ENCODE measurements at regions not wholly inside any gene's neighbourhood (a gene's known extent, or its start where the extent isn't known, plus 50 kb on each side); places are given as distances from the start of the nearest gene placed in this dataset.
"Not testable (repeated sequence)": the region's sequence is repeated elsewhere in the genome, so short reads cannot be mapped to it uniquely, and the experiment has no call there.

DNA sequence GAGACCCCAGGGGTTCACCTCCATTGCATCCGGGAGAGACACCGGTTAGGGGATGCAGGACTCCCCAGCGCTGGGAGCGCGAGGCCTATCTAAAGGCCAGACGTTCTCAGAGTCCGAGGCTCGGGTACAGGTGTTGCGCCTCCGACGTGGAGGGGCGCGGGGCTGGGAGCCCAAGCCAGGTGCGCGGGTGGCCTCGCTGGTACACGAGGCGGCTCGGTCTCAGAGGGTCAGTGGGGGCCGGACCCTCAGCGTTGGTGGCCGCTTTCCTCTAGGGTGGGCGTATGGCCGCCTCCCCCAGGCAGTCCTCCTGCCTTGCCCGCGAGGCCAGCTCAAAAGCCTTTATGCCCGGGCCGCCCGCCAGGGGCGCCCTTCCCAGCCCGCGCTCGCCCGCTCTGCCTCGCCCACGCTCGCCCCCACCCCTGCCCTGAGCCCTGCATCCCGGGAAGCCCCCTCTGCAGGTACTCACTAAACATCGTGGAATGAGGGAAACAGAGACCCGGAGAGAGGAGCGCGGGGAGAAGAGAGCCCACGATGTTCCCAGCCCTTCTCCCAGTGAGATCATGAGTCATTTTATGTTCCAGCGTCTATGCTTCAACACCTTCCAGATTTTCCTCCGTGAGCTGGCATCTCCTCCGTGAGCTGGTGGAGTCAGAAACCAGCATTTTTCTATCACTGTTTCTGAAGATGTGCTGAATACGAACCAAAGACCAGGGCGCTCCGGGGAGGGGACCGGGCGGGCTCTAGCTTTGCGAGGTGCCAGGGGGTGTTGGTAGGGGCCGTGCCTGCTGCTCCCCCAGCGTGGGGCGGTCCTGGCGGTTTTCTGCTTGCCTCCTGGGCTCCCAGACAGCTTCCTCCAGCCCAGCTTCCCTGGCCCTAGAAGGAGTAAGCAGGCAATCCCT, 73.8 kb downstream of the DIO3 start:
- no peak for DNase-seq

- DNase-seq, result no peak
Observed at GRCh38 chr14:101635749-101636560, 74.7 kb downstream of the DIO3 start.

- DNase-seq, result no peak
Observed at GRCh38 chr14:101639241-101639833, 78.0 kb downstream of the DIO3 start.

- no peak for DNase-seq
Observed at GRCh38 chr14:101643651-101644050, 82.4 kb downstream of the DIO3 start.

DNA sequence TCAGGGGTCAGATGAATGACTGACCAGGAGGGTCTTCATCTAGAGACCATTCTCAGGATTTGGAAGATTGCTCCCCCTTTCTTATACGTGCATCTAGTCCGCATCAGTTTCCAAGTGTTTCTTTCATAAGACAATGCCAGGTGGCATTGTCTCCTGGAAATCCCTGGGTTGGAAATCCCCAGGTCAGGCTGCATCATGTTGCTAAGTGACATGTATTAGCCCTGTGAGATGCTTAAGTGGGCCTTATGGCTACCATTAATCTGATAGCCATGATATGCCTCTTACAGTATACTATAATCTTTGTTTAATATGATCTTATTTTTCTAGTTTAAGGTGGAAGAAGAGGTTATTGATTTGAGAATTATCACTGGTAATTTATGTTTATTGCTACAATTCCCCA, 92.8 kb downstream of the DIO3 start:
- no peak for DNase-seq

- DNase-seq, result no peak
Observed at GRCh38 chr14:101657372-101657771, 96.1 kb downstream of the DIO3 start.

DNA sequence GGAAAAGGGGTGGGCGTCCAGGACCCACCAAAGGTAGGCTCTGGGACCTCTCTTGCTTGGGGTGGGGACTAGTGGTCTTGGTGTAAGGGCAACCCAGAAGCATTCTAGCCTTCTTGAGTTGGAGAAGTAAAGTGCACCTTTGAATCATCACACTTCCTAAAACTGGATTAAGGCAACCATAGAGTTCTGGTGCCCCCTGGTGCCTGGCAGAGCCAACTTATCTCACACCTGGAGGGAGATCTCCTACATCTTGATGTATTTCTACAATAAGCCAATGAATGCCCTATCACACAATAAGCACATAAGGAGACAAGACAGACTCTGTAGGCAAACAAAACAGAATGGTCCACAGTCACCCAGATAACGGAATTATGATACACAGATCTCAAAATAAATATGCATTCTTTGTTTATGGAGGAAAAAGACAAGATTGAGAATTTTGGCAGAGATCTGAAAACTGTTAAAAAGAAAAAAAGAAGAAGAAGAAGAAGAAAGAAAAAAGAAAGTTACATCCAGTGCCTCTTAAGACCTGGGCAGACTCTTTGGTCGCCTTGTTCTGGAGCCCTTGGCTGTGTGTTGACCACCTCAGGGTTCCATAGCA, 95.9 kb upstream of the PPP2R5C start:
- no peak for DNase-seq

- DNase-seq, result no peak
Observed at GRCh38 chr14:101666264-101666663, 95.2 kb upstream of the PPP2R5C start.

- no peak for DNase-seq
Observed at GRCh38 chr14:101669629-101670028, 91.9 kb upstream of the PPP2R5C start.

DNA sequence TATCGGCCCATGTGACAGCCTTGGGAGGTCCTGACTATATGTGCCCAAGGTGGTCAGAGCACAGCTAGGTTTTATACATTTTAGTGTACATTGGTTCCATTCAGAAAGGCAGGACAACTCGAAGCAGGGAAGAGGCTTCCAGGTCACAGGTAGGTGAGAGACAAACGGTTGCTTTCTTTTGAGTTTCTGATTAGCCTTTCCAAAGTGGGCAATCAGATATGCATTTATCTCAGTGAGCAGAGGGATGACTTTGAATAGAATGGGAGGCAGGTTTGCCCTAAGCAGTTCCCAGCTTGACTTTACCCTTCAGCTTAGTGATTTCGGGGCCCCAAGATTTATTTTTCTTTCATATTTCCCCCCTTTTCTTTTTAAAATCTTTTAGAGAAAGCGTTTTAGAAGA, 87.6 kb upstream of the PPP2R5C start:
- no peak for DNase-seq

GRCh38 chr14:101675835-101676234, 85.7 kb upstream of the PPP2R5C start:
- not testable (repeated sequence) for DNase-seq

DNA sequence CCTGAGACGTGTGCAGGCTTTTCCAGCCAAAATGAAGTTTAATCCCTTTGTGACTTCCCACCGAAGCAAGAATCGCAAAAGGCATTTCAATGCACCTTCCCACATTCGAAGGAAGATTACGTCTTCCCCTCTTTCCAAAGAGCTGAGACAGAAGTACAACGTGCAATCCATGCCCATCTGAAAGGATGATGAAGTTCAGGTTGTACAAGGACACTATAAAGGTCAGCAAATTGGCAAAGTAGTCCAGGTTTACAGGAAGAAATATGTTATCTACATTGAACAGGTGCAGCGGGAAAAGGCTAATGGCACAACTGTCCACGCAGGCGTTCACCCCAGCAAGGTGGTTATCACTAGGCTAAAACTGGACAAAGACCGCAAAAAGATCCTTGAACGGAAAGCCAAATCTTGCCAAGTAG, 83.6 kb upstream of the PPP2R5C start:
- not testable (repeated sequence) for DNase-seq

- DNase-seq, result no peak
Observed at GRCh38 chr14:101681795-101682194, 79.7 kb upstream of the PPP2R5C start.

DNA sequence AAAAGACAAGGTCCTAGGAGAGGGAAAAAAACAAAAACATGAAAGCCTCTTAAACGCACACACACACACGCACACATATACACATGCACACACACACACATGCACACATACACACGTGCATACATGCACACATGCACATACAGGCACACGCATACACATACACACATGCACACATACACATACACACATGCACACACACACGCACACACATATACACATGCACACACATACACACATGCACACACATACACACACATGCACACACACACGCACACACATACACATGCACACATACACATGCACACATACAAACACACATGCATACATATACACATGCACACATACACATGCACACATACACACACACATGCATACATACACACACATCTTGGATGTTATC, 78.1 kb upstream of the PPP2R5C start:
- DNase-seq, result no peak

GRCh38 chr14:101687756-101688546, 73.6 kb upstream of the PPP2R5C start:
- DNase-seq, result no peak

DNA sequence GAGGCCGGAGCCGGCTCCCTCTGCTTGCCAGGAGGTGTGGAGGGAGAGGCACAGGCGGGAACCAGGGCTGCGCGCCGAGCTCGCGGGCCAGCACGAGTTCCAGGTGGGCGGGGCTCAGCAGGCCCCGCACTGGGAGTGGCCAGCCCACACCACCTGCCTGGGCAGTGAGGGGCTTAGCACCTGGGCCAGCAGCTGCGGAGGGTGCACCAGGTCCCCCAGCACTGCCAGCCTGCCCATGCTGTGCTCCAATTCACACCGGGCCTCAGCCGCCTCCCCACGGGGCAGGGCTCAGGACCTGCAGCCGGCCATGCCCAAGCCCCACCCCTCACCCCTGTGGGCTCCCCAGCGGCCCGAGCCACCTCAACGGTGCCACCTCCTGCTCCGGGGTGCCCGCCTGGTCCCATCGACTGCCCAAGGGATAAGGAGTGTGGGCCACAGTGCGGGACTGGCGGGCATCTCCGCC, 72.4 kb upstream of the PPP2R5C start:
- no peak for DNase-seq

GRCh38 chr14:101689966-101690365, 71.5 kb upstream of the PPP2R5C start:
- not testable (repeated sequence) for DNase-seq

- no peak for DNase-seq
Observed at GRCh38 chr14:101695659-101696058, 65.8 kb upstream of the PPP2R5C start.

GRCh38 chr14:101704140-101704539, 57.4 kb upstream of the PPP2R5C start:
- DNase-seq, result no peak

DNA sequence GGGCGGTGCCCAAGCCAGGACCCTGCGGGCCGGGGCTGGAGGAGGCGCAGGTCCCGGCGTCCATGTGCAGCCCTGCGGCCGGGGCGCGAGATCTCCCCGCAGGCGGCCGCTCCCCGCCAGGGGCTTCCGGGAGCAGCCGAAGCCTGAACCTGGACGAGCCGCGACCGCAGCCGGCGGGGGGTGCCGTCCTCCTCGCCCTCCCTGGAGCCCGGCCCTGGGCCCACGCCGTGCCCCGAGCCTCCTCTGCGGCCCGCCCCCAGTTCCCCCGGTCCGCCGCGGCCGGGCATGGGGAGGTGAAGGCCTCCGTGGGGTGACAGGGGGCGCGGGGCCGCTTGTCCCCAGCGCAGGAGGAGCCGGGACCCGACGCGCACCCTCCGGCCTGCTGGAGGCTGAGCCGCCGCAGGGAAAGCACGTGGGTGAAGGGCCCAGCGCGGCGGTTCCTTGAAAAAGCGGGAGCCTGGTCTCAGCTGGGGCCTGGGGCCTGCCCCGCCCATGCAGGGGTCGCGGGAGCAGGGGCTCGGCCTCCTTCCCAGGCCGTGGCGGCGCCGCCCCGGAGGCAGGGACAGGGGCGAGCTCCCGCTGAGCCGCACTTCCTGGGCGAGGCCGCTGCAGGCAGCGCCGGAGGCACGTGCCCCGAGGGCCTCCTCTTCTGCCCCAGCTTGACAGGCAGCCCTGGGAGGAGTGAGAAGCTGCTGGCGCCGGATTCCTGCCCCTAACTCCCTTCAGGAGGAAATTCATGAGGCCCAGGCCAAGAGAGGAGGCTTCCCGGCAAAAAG, 55.6 kb upstream of the PPP2R5C start:
- peak; percentile 77 for DNase-seq

DNA sequence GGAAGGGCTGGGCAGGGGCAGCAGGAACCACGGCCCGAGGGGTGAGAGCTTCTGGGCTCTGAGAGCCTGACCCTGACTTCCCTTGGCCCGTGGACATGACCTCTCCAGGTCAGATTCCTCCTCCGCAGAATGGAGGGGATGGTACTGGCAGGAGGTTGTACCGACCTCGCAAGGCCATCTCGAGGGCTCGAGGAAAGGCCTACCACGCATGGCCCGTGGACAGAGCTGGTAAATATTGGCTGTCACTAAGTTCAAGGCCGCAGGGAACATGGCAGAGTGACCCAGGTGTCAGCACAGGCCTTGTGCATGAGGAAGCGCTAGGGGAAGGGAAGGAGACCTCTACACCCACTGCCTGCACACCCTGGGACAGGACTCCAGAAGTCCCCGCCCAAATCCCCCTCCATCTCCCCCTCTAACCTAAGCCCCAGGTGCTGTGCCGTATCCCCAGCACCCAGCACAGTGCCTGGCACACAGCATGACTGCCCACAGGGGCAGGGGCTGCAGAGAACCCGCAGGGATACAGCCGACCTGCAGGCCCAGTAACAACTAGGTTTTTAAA, 54.9 kb upstream of the PPP2R5C start:
- DNase-seq, result no peak

All from activated T-cell treated with anti-CD3 and anti-CD28 coated beads, Interleukin-2, amount 50 U/mL, for 1 hour (primary cell).